IMR-90 (cell line): ENCODE measurements at regions not wholly inside any gene's neighbourhood (a gene's known extent, or its start where the extent isn't known, plus 50 kb on each side); places are given as distances from the start of the nearest gene placed in this dataset.

Experiments used
- ATAC-seq: fragments of 200-7000 bp; cut with Tn5 transposase; 2 replicates; pipeline ENCODE4 v1.9.1; 2020; ENCODE audit warnings: low read depth, mild to moderate bottlenecking, moderate library complexity
- BruUV-seq: library from RNA; stranded (reverse); fragments of 400-500 nt; replicated peaks from 2 replicates; lab custom pipeline; 2021; lab: Mats Ljungman, UMichigan
- CTCF ChIA-PET: fragments of 300-600 bp; formaldehyde crosslinking; extraction: SDS; loops from one replicate; lab custom pipeline; 2021; ENCODE audit warnings: antibody characterized with exemption; lab: Yijun Ruan, JAX
- POLR2A ChIA-PET: fragments of 300-600 bp; sonication (Branson Sonifier 250); formaldehyde crosslinking; loops from one replicate; lab custom pipeline; 2022; ENCODE audit warnings: antibody characterized with exemption; ENCODE audit not compliant: unreplicated experiment; lab: Charles Lee
- DNase-seq: peaks from one replicate; pipeline ENCODE4 v3.0.0; 2013
- H2AFZ ChIP-seq: replicated peaks from 2 replicates; pipeline ENCODE3; 2013; ENCODE audit warnings: low read length, mild to moderate bottlenecking; ENCODE audit not compliant: poor library complexity
- H2AK5ac ChIP-seq: 2 replicates; pipeline ENCODE4 v1.6.1; 2013; ENCODE audit warnings: low read depth, low read length, inconsistent platforms
- H2AK9ac ChIP-seq: replicated peaks from 2 replicates; pipeline ENCODE3; 2013; ENCODE audit warnings: mild to moderate bottlenecking, low read depth, low read length, moderate library complexity; ENCODE audit not compliant: poor library complexity
- H2BK120ac ChIP-seq: 2 replicates; pipeline ENCODE4 v1.6.1; 2013; ENCODE audit warnings: low read depth, low read length, inconsistent platforms
- H2BK15ac ChIP-seq: 3 replicates; pipeline ENCODE4 v1.6.1; 2013; ENCODE audit warnings: low read depth, low read length, inconsistent platforms
- H2BK20ac ChIP-seq: 2 replicates; pipeline ENCODE4 v1.6.1; 2013; ENCODE audit warnings: low read depth, mild to moderate bottlenecking, inconsistent platforms, low read length, moderate library complexity
- H2BK5ac ChIP-seq: 2 replicates; pipeline ENCODE4 v1.6.1; 2013; ENCODE audit warnings: mild to moderate bottlenecking, low read depth, low read length, inconsistent platforms; ENCODE audit not compliant: poor library complexity, severe bottlenecking
- H3K14ac ChIP-seq: replicated peaks from 2 replicates; pipeline ENCODE4 v1.6.1; 2013; ENCODE audit warnings: low read depth, low read length, inconsistent platforms
- H3K18ac ChIP-seq: 2 replicates; pipeline ENCODE4 v1.6.1; 2013; ENCODE audit warnings: low read depth, low read length, control low read depth
- H3K23ac ChIP-seq: 2 replicates; pipeline ENCODE4 v1.6.1; 2013; ENCODE audit warnings: low read depth, low read length, inconsistent platforms
- H3K27ac ChIP-seq: 2 replicates; pipeline ENCODE4 v1.5.1; 2013; ENCODE audit warnings: mild to moderate bottlenecking, control low read depth, low read length; ENCODE audit not compliant: insufficient read depth
- H3K27me3 ChIP-seq: 2 replicates; pipeline ENCODE4 v1.6.1; 2013; ENCODE audit warnings: low read length; ENCODE audit not compliant: control insufficient read depth, insufficient read depth
- H3K36me3 ChIP-seq: 2 replicates; pipeline ENCODE4 v1.6.1; 2013; ENCODE audit warnings: low read length, mixed read lengths; ENCODE audit not compliant: control insufficient read depth, insufficient read depth
- H3K4ac ChIP-seq: 2 replicates; pipeline ENCODE4 v1.6.1; 2013; ENCODE audit warnings: low read depth, low read length, inconsistent platforms
- H3K4me1 ChIP-seq: 2 replicates; pipeline ENCODE4 v1.6.1; 2013; ENCODE audit warnings: low read length, mixed read lengths; ENCODE audit not compliant: control insufficient read depth, insufficient read depth
- H3K4me2 ChIP-seq: 2 replicates; pipeline ENCODE4 v1.6.1; 2013; ENCODE audit warnings: low read depth, mild to moderate bottlenecking, control low read depth, low read length, moderate library complexity
- H3K4me3 ChIP-seq: 2 replicates; pipeline ENCODE4 v1.5.1; 2013; ENCODE audit warnings: low read depth, mild to moderate bottlenecking, control low read depth, low read length, moderate library complexity; ENCODE audit not compliant: insufficient read depth
- H3K56ac ChIP-seq: 2 replicates; pipeline ENCODE4 v1.6.1; 2013; ENCODE audit warnings: low read length, inconsistent platforms; ENCODE audit not compliant: insufficient read depth; ENCODE audit errors: extremely low read depth
- H3K79me1 ChIP-seq, 2 experiments: 2 replicates each; pipeline ENCODE4 v1.6.1; 2013; ENCODE audit warnings: low read length in 2 of 2, inconsistent platforms in 1 of 2, low read depth in 1 of 2
- H3K9ac ChIP-seq: 2 replicates; pipeline ENCODE4 v1.6.1; 2013; ENCODE audit warnings: low read depth, low read length, control low read depth
- H3K9me1 ChIP-seq: 2 replicates; pipeline ENCODE4 v1.6.1; 2013; ENCODE audit warnings: low read length, inconsistent platforms; ENCODE audit not compliant: insufficient read depth
- H3K9me3 ChIP-seq: 2 replicates; pipeline ENCODE4 v1.6.1; 2013; ENCODE audit warnings: low read length; ENCODE audit not compliant: control insufficient read depth, insufficient read depth
- H4K20me1 ChIP-seq: 2 replicates; pipeline ENCODE4 v1.6.1; 2013; ENCODE audit warnings: low read length, inconsistent platforms; ENCODE audit not compliant: insufficient read depth
- H4K5ac ChIP-seq: 2 replicates; pipeline ENCODE4 v1.6.1; 2013; ENCODE audit warnings: mild to moderate bottlenecking, low read depth, low read length, control low read depth
- H4K8ac ChIP-seq, 2 experiments: 2 replicates each; pipeline ENCODE4 v1.6.1; 2013; ENCODE audit warnings: low read depth in 2 of 2, low read length in 2 of 2, control low read depth in 1 of 2, inconsistent platforms in 1 of 2
- H4K91ac ChIP-seq: 2 replicates; pipeline ENCODE4 v1.6.1; 2013; ENCODE audit warnings: low read depth, low read length, inconsistent platforms; ENCODE audit not compliant: insufficient read depth
- BHLHE40 ChIP-seq: fragments of 150-350 bp; IDR thresholded peaks from 2 replicates; pipeline ENCODE4 v1.6.1; 2016; ENCODE audit warnings: mild to moderate bottlenecking, low read depth, low read length
- CEBPB ChIP-seq: IDR thresholded peaks from 2 replicates; pipeline ENCODE4 v1.6.1; 2012; ENCODE audit warnings: low read depth, low read length, improper control_type of control experiment
- CHD1 ChIP-seq: IDR thresholded peaks from 2 replicates; pipeline ENCODE4 v1.6.1; 2012; ENCODE audit warnings: low read depth, low read length, improper control_type of control experiment
- ELK1 ChIP-seq: fragments of 150-350 bp; IDR thresholded peaks from 2 replicates; pipeline ENCODE4 v1.6.1; 2016; ENCODE audit warnings: low read depth, mild to moderate bottlenecking, low read length, moderate library complexity, borderline replicate concordance
- FOS ChIP-seq: fragments of 150-350 bp; IDR thresholded peaks from 2 replicates; pipeline ENCODE4 v1.6.1; 2016; ENCODE audit warnings: low read depth, low read length
- MAFK ChIP-seq: IDR thresholded peaks from 2 replicates; pipeline ENCODE4 v1.6.1; 2012; ENCODE audit warnings: low read depth, low read length, improper control_type of control experiment
- MAZ ChIP-seq: IDR thresholded peaks from 2 replicates; pipeline ENCODE4 v1.6.1; 2012; ENCODE audit warnings: low read depth, mild to moderate bottlenecking, low read length, improper control_type of control experiment, moderate library complexity, borderline replicate concordance
- MXI1 ChIP-seq: IDR thresholded peaks from 2 replicates; pipeline ENCODE4 v1.6.1; 2012; ENCODE audit warnings: low read depth, mild to moderate bottlenecking, low read length, moderate library complexity, borderline replicate concordance
- NFE2L2 ChIP-seq: fragments of 150-350 bp; IDR thresholded peaks from 2 replicates; pipeline ENCODE4 v1.6.1; 2016; ENCODE audit warnings: low read depth, mild to moderate bottlenecking, low read length
- POLR2A ChIP-seq: IDR thresholded peaks from 2 replicates; pipeline ENCODE4 v1.6.1; 2012; ENCODE audit warnings: mild to moderate bottlenecking, low read depth, low read length
- RAD21 ChIP-seq: IDR thresholded peaks from 2 replicates; pipeline ENCODE4 v1.6.1; 2012; ENCODE audit warnings: low read length, improper control_type of control experiment
- RCOR1 ChIP-seq: IDR thresholded peaks from 2 replicates; pipeline ENCODE4 v1.6.1; 2012; ENCODE audit warnings: mild to moderate bottlenecking, low read length, improper control_type of control experiment; ENCODE audit not compliant: insufficient replicate concordance
- RFX5 ChIP-seq: IDR thresholded peaks from 2 replicates; pipeline ENCODE4 v1.8.0; 2012; ENCODE audit warnings: low read depth, mild to moderate bottlenecking, low read length, moderate library complexity
- SMC3 ChIP-seq: fragments of 150-350 bp; IDR thresholded peaks from 2 replicates; pipeline ENCODE4 v1.6.1; 2016; ENCODE audit warnings: low read depth, mild to moderate bottlenecking, antibody characterized with exemption, low read length, moderate library complexity
- WGBS, 2 experiments: methylation state at CpG; one replicate each; pipeline versions ENCODE4 v1.1.5 to v1.1.7; 2013; ENCODE audit warnings: missing lambda C conversion rate in 2 of 2; ENCODE audit not compliant: insufficient read length in 1 of 2; ENCODE audit errors: extremely low coverage in 2 of 2; 5-methylcytosine and 5-hydroxymethylcytosine counted together
- dilution Hi-C: fragments of 300-500 bp; cut with HindIII; formaldehyde crosslinking; loops from one replicate; pipeline ENCODE4 v1.14.3; 2018; ENCODE audit warnings: low sequenced_read_pairs; ENCODE audit not compliant: unreplicated experiment
- in situ Hi-C: fragments of 300-500 bp; cut with MboI; formaldehyde crosslinking; loops from 3 replicates; pipeline ENCODE4 v1.14.3; 2019; ENCODE audit warnings: low sequenced_read_pairs, inconsistent platforms, mixed read lengths
- intact Hi-C: fragments of 100-400 bp; cut with micrococcal nuclease; formaldehyde crosslinking; loops from 2 replicates; pipeline ENCODE4 v1.10.0; 2022
- TF ChIP-seq, protein P1 (sequence below): fragments of 150-350 bp; IDR thresholded peaks from 2 replicates; pipeline ENCODE4 v1.6.1; 2017; ENCODE audit warnings: mild to moderate bottlenecking, antibody characterized with exemption, low read length, low read depth
- TF ChIP-seq, protein P2 (sequence below): conservative IDR thresholded peaks from 2 replicates; pipeline ENCODE4 v1.5.1; 2012; ENCODE audit warnings: mild to moderate bottlenecking, low read depth, low read length, improper control_type of control experiment

- WGBS, 2 experiments, result 60% methylated on average over 1 of the region's 6 CpGs; no CpG with 5 or more reads in 1 of the 2 experiments
- TF ChIP-seq MXI1, result no peak
- TF ChIP-seq, protein P1, sequence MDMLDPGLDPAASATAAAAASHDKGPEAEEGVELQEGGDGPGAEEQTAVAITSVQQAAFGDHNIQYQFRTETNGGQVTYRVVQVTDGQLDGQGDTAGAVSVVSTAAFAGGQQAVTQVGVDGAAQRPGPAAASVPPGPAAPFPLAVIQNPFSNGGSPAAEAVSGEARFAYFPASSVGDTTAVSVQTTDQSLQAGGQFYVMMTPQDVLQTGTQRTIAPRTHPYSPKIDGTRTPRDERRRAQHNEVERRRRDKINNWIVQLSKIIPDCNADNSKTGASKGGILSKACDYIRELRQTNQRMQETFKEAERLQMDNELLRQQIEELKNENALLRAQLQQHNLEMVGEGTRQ, result no peak
- TF ChIP-seq FOS, result no peak
- no peak for TF ChIP-seq RCOR1
- TF ChIP-seq ELK1, result no peak
- TF ChIP-seq POLR2A, result no peak
- no peak for TF ChIP-seq CHD1
- TF ChIP-seq MAFK, result no peak
- TF ChIP-seq SMC3, result no peak
- TF ChIP-seq NFE2L2, result no peak
- no peak for TF ChIP-seq CEBPB
- no peak for TF ChIP-seq BHLHE40
- TF ChIP-seq RFX5, result no peak
- TF ChIP-seq, protein P2, sequence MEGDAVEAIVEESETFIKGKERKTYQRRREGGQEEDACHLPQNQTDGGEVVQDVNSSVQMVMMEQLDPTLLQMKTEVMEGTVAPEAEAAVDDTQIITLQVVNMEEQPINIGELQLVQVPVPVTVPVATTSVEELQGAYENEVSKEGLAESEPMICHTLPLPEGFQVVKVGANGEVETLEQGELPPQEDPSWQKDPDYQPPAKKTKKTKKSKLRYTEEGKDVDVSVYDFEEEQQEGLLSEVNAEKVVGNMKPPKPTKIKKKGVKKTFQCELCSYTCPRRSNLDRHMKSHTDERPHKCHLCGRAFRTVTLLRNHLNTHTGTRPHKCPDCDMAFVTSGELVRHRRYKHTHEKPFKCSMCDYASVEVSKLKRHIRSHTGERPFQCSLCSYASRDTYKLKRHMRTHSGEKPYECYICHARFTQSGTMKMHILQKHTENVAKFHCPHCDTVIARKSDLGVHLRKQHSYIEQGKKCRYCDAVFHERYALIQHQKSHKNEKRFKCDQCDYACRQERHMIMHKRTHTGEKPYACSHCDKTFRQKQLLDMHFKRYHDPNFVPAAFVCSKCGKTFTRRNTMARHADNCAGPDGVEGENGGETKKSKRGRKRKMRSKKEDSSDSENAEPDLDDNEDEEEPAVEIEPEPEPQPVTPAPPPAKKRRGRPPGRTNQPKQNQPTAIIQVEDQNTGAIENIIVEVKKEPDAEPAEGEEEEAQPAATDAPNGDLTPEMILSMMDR, result no peak
- no peak for TF ChIP-seq MAZ
- TF ChIP-seq RAD21, result no peak
- in situ Hi-C loops (no loop called here), dilution Hi-C loops (no loop called here), intact Hi-C loops (no loop called here)
- H2BK15ac ChIP-seq, result no peak overlapping the region
- H3K27me3 ChIP-seq, result no peaks in the 10 kb centered on the region
- no peak overlapping the region for H2BK5ac ChIP-seq
- no peak overlapping the region for H3K4ac ChIP-seq
- no peak for ATAC-seq
- ChIA-PET CTCF (no interaction called here), POLR2A (no interaction called here)
- no peak overlapping the region for H4K5ac ChIP-seq
- no peaks in the 10 kb centered on the region for H3K79me1 ChIP-seq
- H3K27ac ChIP-seq, result no peak overlapping the region
- no peak overlapping the region for H2AFZ ChIP-seq
- H3K18ac ChIP-seq, result no peak overlapping the region
- no peak overlapping the region for H2BK20ac ChIP-seq
- no peak overlapping the region for H2BK120ac ChIP-seq
- H3K9me3 ChIP-seq, result peaks cover 16% of the 10 kb centered on the region
- no peak overlapping the region for H2AK9ac ChIP-seq
- BruUV-seq, result no TSS peak
- H3K56ac ChIP-seq, result no peak overlapping the region
- DNase-seq, result no peak
- no peaks in the 10 kb centered on the region for H4K20me1 ChIP-seq
- no peak overlapping the region for H4K8ac ChIP-seq
- no peaks in the 10 kb centered on the region for H3K4me1 ChIP-seq
- H3K9ac ChIP-seq, result no peak overlapping the region
- no peak overlapping the region for H4K91ac ChIP-seq
- no peaks in the 10 kb centered on the region for H3K9me1 ChIP-seq
- H2AK5ac ChIP-seq, result no peak overlapping the region
- H3K4me2 ChIP-seq, result no peak overlapping the region
- no peaks in the 10 kb centered on the region for H3K36me3 ChIP-seq
- no peak overlapping the region for H3K4me3 ChIP-seq
- no peak overlapping the region for H3K14ac ChIP-seq
- H3K23ac ChIP-seq, result no peak overlapping the region
These were observed 917.0 kb upstream of the GHITM start for GRCh38 chr10:83222300-83222699.
